ENCODE measurements at regions not wholly inside any gene's neighbourhood (a gene's known extent, or its start where the extent isn't known, plus 50 kb on each side); places are given as distances from the start of the nearest gene placed in this dataset.

GRCh38 chr5:9743507-9743906, 113.4 kb upstream of the TAS2R1 start:
- no peak for DNase-seq (ENCODE audit: extremely low read depth, low read depth)

GRCh38 chr5:9742848-9743247, 112.7 kb upstream of the TAS2R1 start:
- DNase-seq (ENCODE audit: extremely low read depth, low read depth) = no peak
- TF ChIP-seq, protein P1, sequence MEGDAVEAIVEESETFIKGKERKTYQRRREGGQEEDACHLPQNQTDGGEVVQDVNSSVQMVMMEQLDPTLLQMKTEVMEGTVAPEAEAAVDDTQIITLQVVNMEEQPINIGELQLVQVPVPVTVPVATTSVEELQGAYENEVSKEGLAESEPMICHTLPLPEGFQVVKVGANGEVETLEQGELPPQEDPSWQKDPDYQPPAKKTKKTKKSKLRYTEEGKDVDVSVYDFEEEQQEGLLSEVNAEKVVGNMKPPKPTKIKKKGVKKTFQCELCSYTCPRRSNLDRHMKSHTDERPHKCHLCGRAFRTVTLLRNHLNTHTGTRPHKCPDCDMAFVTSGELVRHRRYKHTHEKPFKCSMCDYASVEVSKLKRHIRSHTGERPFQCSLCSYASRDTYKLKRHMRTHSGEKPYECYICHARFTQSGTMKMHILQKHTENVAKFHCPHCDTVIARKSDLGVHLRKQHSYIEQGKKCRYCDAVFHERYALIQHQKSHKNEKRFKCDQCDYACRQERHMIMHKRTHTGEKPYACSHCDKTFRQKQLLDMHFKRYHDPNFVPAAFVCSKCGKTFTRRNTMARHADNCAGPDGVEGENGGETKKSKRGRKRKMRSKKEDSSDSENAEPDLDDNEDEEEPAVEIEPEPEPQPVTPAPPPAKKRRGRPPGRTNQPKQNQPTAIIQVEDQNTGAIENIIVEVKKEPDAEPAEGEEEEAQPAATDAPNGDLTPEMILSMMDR (IDR thresholded peaks at IDR 0.05; ENCODE audit: low read depth, low read length) = no peak

More at GRCh38 chr5:9743507-9743906, 113.4 kb upstream of the TAS2R1 start:
- TF ChIP-seq, protein P1 (IDR thresholded peaks at IDR 0.05; ENCODE audit: low read depth, low read length) = no peak

DNA sequence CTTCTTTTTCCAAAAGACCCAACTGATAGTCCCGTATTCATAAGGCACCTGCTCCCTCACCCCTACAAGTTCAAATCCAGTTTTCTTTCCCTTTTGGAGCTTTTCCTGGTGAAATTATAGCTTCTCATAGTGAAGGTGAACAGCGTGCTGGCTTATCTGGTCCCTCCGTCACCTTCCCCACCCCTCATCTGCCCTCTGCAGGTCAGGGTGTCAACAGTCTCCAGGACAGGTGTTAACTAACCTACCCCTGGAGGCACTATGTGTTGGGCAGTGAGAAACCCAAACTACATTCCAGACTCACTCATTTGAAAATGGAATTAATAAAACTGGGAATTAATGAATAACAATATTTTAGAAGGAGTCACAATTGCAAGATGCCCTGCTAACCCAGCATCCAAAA, 109.0 kb upstream of the TAS2R1 start:
- TF ChIP-seq, protein P1 (IDR thresholded peaks at IDR 0.05; ENCODE audit: low read depth, low read length) = no peak
- no peak for DNase-seq (ENCODE audit: extremely low read depth, low read depth)

DNA sequence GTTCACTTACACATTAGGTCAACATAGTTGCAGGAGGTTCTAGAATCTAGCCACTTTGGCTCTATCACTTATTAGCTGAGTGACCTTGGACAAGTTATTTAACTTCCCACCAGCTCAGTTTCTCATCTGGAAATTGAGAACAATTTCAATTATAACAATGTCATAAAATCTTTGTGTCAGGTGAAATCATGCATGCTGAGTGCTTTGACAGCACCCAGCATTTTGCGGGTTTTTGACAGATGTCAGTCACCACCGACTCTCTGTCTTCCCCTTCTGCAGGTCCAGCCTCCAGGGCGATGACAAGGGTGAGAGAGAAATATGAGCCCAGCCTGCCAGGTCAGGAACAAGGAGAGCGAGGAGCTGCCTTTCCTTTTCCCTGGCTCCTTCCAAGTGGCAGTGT, 107.1 kb upstream of the TAS2R1 start:
- DNase-seq (ENCODE audit: extremely low read depth, low read depth) = no peak
- TF ChIP-seq, protein P1 (IDR thresholded peaks at IDR 0.05; ENCODE audit: low read depth, low read length) = no peak

DNA sequence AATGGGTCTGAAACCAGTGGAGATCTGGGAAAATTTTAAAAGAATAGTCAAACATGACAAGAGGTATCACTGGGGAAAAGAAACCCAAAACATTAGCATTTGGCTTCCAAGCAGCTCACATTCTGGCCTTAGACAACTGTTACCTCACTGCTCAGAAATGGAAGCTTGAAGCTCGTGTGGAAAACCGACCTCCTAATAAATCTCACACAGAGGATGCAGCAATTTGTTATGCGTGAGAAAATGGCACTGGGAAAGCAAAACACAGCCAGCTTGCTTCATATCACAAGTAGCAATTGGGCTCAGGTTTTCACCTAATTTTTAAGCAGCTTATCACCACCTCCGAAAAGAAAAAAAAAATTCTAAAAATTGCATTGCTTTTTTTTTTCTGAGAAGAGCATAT, 103.3 kb upstream of the TAS2R1 start:
- no peak for DNase-seq (ENCODE audit: extremely low read depth, low read depth)
- TF ChIP-seq, protein P1 (IDR thresholded peaks at IDR 0.05; ENCODE audit: low read depth, low read length) = no peak

- no peak for DNase-seq (ENCODE audit: extremely low read depth, low read depth)
- TF ChIP-seq, protein P1 (IDR thresholded peaks at IDR 0.05; ENCODE audit: low read depth, low read length) = no peak
Observed at GRCh38 chr5:9731159-9731558, 101.0 kb upstream of the TAS2R1 start.

GRCh38 chr5:9728261-9728660, 98.1 kb upstream of the TAS2R1 start:
- TF ChIP-seq, protein P1 (IDR thresholded peaks at IDR 0.05; ENCODE audit: low read depth, low read length) = no peak
- DNase-seq (ENCODE audit: extremely low read depth, low read depth) = no peak
